ENCODE measurements at regions not wholly inside any gene's neighbourhood (a gene's known extent, or its start where the extent isn't known, plus 50 kb on each side); places are given as distances from the start of the nearest gene placed in this dataset.

- Histone ChIP-seq H3K27ac (no peak overlapping the region), H3K9me3 (ENCODE audit: low read depth) (no peaks in the 10 kb centered on the region), H3K27me3 (no peaks in the 10 kb centered on the region), H3K36me3 (no peaks in the 10 kb centered on the region), H3K4me1 (ENCODE audit: low read depth) (no peaks in the 10 kb centered on the region), H3K4me3 (no peak overlapping the region)
- no peak for TF ChIP-seq CTCF (IDR thresholded peaks at IDR 0.05; ENCODE audit: low read depth, low read length)
- no peak for DNase-seq (ENCODE audit: low read depth in 1 of 2, low spot score in 1 of 2)
Observed at GRCh38 chr12:77617818-77618217, 212.9 kb upstream of the NAV3 start.

GRCh38 chr12:77615332-77615731 lies 215.4 kb upstream of the NAV3 start:
- Histone ChIP-seq H3K4me3 (no peak overlapping the region), H3K9me3 (ENCODE audit: low read depth) (no peaks in the 10 kb centered on the region), H3K36me3 (no peaks in the 10 kb centered on the region), H3K4me1 (ENCODE audit: low read depth) (no peaks in the 10 kb centered on the region), H3K27ac (no peak overlapping the region), H3K27me3 (no peaks in the 10 kb centered on the region)
- TF ChIP-seq CTCF (IDR thresholded peaks at IDR 0.05; ENCODE audit: low read depth, low read length) = peak; percentile 24
- DNase-seq (ENCODE audit: low read depth in 1 of 2, low spot score in 1 of 2) = peak in 1 of 2 donors; percentile 2

- TF ChIP-seq CTCF (IDR thresholded peaks at IDR 0.05; ENCODE audit: low read depth, low read length) = no peak
- no peak overlapping the region for H3K27ac ChIP-seq
- no peaks in the 10 kb centered on the region for H3K36me3 ChIP-seq
- no peaks in the 10 kb centered on the region for H3K27me3 ChIP-seq
- no peak overlapping the region for H3K4me3 ChIP-seq
- DNase-seq (ENCODE audit: low read depth in 1 of 2, low spot score in 1 of 2) = no peak
- H3K4me1 ChIP-seq (ENCODE audit: low read depth) = no peaks in the 10 kb centered on the region
- H3K9me3 ChIP-seq (ENCODE audit: low read depth) = no peaks in the 10 kb centered on the region
Observed at GRCh38 chr12:77613411-77613810, 217.3 kb upstream of the NAV3 start.

- no peak overlapping the region for H3K4me3 ChIP-seq
- H3K36me3 ChIP-seq = no peaks in the 10 kb centered on the region
- H3K9me3 ChIP-seq (ENCODE audit: low read depth) = no peaks in the 10 kb centered on the region
- H3K27ac ChIP-seq = no peak overlapping the region
- DNase-seq (ENCODE audit: low read depth in 1 of 2, low spot score in 1 of 2) = no peak
- H3K4me1 ChIP-seq (ENCODE audit: low read depth) = no peaks in the 10 kb centered on the region
- H3K27me3 ChIP-seq = no peaks in the 10 kb centered on the region
- no peak for TF ChIP-seq CTCF (IDR thresholded peaks at IDR 0.05; ENCODE audit: low read depth, low read length)
Observed at GRCh38 chr12:77610446-77610845, 220.2 kb upstream of the NAV3 start.

GRCh38 chr12:77609016-77609415 lies 221.7 kb upstream of the NAV3 start:
- H3K4me3 ChIP-seq = no peak overlapping the region
- no peaks in the 10 kb centered on the region for H3K4me1 ChIP-seq (ENCODE audit: low read depth)
- DNase-seq (ENCODE audit: low read depth in 1 of 2, low spot score in 1 of 2) = no peak
- H3K27ac ChIP-seq = no peak overlapping the region
- no peaks in the 10 kb centered on the region for H3K9me3 ChIP-seq (ENCODE audit: low read depth)
- no peak for TF ChIP-seq CTCF (IDR thresholded peaks at IDR 0.05; ENCODE audit: low read depth, low read length)
- H3K27me3 ChIP-seq = no peaks in the 10 kb centered on the region
- no peaks in the 10 kb centered on the region for H3K36me3 ChIP-seq

- Histone ChIP-seq H3K27ac (no peak overlapping the region), H3K9me3 (ENCODE audit: low read depth) (no peaks in the 10 kb centered on the region), H3K36me3 (no peaks in the 10 kb centered on the region), H3K27me3 (no peaks in the 10 kb centered on the region), H3K4me3 (no peak overlapping the region), H3K4me1 (ENCODE audit: low read depth) (no peaks in the 10 kb centered on the region)
- TF ChIP-seq CTCF (IDR thresholded peaks at IDR 0.05; ENCODE audit: low read depth, low read length) = no peak
- no peak for DNase-seq (ENCODE audit: low read depth in 1 of 2, low spot score in 1 of 2)
Observed at GRCh38 chr12:77608271-77608824, 222.3 kb upstream of the NAV3 start.

Data from cardiac muscle cell (in vitro differentiated cells and primary cell).